GM21717 (cell line): ENCODE measurements at regions not wholly inside any gene's neighbourhood (a gene's known extent, or its start where the extent isn't known, plus 50 kb on each side); places are given as distances from the start of the nearest gene placed in this dataset.

Source experiments
- ATAC-seq: cut with Tn5 transposase; IDR thresholded peaks from one replicate; pipeline ENCODE4 v1.9.1; 2021; ENCODE audit warnings: mild to moderate bottlenecking, moderate library complexity; ENCODE audit not compliant: unreplicated experiment

DNA sequence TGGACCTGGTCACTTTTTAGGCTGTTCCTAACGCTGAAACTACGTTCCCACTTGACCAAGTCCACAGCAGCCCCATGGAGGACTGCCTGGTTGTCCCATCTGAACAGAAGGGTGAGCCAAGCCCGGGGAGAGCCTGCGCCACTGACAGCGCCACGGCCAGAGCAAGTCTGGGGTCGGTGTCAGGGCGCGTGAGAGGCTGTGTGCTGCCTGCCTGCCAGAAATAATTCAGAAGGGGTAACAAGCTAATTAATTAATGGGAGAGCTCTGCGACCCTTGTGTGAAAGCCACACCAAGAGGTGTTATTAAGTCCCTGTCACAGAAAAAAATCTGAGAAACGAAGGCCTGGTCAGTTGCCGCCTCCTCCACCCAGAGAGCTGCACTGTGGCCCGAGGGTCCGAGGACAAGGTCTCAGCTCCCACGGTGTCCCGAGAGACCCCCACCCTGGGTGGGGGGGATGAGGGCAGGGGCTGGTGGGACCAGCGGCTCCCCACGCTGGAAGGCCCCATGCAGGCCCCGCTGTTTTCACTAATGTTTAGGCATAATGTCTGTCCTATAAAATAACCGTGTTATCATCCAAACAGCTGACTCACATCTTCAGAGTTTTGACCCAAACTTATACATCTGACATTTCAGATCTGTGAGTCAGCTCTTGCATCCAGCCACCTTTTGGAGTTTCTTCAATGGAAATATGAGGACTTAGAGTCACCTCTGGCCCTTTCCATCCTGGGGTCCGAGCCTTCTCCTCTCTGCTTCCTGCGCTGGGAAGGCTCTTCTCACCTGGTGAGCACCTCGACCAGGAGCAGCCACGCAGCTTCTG, 58.5 kb downstream of the DLL1 start:
- ATAC-seq, result no peak

GRCh38 chr6:170231293-170232185, 59.3 kb downstream of the DLL1 start:
- ATAC-seq, result no peak

DNA sequence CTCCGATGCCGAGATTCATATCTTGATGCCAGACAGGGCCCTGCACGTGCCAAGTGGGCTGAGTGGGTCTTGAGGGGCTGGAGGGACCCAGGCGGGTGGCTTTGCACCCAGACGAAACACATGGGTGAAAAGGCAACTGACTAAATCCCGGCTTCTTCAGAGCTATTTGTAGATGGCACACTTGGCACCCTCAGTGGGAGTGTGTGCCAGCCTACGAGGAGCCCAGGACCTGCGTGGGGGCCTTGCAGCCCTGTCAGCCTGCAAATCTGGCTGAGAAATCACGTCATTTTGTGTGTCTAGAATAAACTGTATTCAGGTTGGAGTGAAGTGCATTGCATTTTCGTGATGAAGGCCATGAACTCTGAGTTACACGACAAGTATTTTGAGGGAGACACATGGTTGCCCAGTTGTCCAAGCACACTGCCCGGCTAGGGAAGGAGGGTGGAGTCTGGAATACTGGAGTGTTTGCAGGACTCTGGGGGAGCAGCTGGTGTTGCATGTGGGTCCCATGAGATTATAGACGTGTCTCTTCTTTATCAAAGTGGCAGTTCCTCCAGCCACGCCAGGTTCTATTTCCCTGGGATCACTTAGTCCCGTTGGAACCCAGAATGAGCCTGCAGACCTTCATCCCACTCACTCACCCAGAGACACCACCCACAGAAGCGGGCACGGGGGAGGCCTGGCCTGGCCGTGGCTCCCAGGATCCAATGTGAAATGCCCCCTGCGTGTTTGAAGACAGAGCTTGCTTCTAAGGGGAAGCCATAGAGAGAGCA, 60.2 kb downstream of the DLL1 start:
- no peak for ATAC-seq

- no peak for ATAC-seq
Measured at GRCh38 chr6:170229851-170230519, 60.9 kb downstream of the DLL1 start.

GRCh38 chr6:170229396-170229795, 61.5 kb downstream of the DLL1 start:
- no peak for ATAC-seq

DNA sequence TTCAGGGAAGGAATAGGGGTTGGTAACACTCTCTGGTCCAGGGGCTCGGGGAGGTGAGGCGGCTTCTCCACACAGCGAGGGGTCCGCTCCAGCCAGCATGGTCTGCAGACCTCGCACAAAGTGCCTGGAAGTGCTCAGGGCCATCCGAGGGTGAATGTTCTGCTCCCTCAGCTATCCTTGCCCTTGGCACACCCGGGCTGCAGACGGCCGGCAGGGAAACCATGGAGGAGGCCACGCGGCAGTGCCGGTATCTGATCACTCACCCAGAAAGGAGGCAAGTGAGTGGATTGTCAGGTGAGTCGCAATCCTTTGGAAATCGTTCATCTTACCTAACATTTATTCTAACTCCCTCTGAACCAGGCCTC, 62.0 kb downstream of the DLL1 start:
- ATAC-seq, result no peak

DNA sequence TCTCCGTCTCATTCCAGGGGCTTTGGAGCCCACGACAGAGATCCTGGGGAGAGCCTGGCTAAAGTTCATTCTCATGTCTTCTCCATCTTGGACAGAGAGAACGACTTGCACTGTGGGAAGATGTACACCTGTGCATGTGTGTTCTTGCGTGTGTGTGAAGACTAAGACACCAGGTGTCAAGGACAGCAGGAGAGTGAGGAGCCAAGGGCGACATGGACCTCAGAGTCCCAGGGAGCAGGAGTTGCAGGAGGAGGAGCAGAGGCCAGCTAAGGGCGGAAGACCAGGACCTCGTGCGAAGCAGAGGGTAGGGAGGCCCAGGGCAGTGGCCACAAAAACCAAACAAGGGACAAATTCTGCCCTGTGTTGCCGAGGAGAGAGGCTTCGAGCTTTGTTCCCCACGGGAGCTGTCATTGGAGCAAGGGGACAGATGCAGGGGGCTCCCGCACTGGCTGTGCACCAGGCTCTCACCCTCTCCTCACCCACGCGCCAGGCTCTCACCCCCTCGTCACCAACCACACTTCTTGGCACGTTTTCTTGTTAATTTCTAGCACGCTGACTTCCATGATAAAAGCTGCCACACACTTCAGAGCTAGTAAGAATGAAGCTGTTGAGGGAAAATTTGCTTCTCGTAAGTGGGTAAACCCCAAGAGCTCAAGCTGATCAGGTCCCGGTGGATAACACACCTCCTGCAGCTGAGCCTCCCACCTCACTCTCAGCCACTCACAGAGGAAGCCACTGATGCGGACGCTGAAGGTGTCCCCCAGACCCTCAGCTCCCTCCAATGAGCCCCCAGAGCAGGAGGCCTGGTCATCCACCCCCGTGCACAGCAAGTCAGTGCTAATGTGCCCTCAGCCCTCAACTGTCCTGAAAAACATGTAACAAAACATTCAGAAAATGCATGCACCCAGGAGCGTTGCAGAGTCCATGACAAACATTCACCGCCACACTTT, 62.6 kb downstream of the DLL1 start:
- no peak for ATAC-seq

DNA sequence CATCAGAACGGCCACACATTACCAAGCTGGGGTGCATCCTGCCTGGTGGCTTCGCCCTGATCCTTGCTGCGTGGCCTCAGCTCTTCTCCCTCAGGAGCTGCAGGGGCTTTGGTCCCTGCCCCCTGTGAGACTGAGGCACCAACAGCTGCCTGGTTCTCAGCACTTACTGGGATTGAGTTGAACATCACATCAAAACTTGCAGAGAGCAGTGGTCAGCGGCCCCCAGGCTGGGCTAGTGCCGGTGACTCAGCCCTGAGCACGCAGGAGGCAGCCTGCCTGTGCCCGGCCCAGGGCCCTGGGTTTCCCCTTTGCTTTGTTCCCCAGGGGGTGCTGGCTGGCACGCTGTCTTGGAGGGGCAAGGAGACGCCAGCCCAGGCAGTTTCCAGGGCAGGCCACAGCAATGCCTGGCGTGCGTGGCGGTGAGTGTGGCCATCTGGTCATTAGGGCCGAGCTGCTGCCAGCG, 63.3 kb downstream of the DLL1 start:
- no peak for ATAC-seq

DNA sequence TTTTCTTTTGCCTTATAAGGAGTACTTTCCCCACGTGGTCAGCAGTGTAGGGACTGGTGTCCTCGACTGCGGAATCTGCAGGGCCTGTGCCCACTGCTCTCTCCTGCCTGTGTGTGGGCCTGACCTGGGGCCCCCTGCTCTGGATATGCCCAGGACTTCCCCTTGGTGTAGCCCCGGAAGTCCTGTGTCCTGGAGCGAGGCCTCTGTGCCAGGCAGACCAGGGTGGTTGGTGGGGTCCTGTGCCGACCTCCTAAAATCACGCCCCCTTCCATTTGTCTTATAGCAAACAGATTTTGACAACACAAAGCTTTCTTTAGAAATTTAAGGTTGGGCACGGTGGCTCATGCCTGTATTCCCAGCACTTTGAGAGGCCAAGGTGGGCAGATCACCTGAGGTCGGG, 64.2 kb downstream of the DLL1 start:
- no peak for ATAC-seq

GRCh38 chr6:170225852-170226417, 64.9 kb downstream of the DLL1 start:
- ATAC-seq, result no peak

GRCh38 chr6:170224694-170225660, 65.9 kb downstream of the DLL1 start:
- no peak for ATAC-seq

DNA sequence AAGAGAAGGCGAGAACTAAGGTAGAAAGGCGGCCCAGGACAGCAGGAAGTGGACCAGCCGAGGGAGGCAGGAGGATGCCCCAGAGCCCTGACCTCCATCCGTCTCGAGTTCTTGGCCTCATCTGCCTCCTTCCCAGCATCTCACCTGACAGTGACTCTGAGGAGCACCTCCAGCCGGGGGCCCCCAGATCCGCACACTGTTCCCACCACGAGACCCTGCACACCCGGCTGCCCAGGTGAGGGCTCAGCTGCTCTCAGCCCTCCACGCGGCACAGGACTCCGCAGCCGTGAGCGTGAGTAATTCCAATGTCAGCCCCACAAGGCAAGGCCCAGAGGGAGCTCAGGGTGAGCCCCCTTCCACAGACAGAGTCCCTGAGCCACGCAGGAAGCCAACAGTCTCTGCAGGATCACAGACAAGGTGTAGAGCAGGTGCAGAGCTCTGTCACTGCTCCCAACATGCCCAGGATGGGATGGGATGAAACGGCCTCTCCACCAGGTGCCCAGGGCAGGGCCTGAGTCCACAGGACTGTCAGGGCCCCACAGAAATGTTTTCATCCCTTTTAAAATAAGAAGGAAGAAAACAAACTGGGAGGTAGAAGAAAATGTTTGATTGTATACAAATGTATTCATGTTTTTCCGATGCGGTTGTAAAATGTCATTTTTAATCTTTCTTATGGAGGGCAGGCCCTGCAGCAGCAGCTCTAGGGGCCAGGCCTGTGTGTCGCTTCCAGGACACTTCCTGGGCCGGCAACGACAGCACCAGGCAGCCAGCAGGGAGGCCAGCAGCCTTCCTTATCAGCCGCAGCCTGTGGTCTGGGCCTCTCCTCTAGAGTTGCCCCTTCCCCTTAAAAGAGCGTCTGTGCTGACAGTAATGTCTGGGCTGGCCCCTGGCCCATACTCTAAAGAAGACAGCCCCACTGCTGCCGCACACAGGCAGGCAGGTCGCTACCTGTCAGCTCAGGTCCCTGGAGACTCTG, 66.9 kb downstream of the DLL1 start:
- ATAC-seq, result no peak

DNA sequence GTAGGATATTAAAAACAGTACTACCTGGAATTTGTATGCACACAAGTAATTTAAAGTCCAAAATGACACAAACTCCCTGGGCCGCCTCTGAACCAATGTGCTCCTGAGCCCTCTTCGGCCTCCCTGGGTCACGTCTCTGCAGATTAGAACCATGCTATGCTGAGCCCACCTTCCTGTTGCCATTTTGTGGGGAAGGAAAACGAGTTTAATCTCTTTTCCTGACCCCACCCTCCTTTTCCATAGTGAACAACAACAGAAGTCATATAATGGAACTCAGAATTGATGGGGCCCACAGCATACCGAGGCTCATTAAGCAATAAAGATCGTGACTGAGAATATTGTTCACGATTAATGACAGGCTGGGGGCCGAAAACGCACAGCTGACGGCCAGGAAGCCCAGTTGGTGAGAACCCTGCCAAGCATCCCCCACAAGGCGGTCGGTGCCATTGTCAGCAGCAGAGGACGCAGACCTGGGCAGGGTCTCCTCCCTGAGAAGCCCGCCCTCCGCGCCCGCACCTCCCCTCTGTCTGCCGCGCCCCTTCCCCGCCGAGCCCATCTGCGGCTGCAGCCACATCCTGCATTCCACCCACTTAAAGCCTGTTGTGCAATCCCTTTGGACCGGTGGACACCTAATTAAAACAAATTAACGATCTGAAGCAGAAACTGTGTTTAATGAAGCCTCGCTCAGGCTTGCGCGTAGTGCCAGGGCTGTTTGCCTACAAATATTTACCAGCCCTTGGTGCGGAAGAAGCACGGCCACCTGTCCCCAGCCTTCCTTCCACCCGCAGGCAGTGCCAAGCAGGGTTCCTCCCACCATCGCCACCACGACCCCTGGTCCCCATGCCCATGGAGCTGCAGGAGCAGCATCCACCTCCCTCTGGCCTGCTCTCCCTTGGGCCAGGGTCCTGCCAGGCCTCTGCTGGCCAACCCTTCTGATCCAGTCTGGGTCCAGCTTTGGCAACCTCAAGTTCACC, 68.1 kb downstream of the DLL1 start:
- no peak for ATAC-seq

- ATAC-seq, result no peak
Measured at GRCh38 chr6:170221753-170222400, 69.0 kb downstream of the DLL1 start.

GRCh38 chr6:170221052-170221752, 69.7 kb downstream of the DLL1 start:
- ATAC-seq, result no peak
